AG10803 (cell line): ENCODE measurements at regions not wholly inside any gene's neighbourhood (a gene's known extent, or its start where the extent isn't known, plus 50 kb on each side); places are given as distances from the start of the nearest gene placed in this dataset.

Experiments used
- DNase-seq: peaks from one replicate; pipeline ENCODE4 v3.0.0; 2010; ENCODE audit warnings: low read depth
- H3K4me3 ChIP-seq: 2 replicates; pipeline ENCODE4 v1.5.1; 2011; ENCODE audit warnings: mild to moderate bottlenecking, low read length, control low read depth
- TF ChIP-seq, protein P1 (sequence below): conservative IDR thresholded peaks from 2 replicates; pipeline ENCODE4 v1.5.1; 2011; ENCODE audit warnings: mild to moderate bottlenecking, low read length, control low read depth, inconsistent platforms

DNA sequence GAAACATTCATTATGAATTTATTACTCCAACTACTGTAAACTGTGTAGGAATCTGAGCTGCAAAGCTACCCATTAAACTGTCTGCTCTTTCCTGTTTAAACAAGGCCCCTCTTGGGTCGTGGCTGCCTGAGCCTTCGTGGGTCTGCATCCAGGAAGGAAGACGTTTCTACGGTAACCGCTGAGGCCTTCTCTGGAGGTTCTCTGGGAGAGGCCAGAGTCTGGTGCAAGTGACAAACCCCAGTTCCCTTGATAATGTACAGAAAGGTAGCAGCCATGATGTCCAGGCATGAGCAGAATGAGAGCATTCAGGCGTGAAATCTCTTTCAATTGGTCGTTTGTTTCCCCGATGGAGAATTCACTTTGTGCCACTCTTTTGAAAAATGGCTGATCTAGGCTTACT, 350.2 kb downstream of the PLPP3 start:
- H3K4me3 ChIP-seq: no peak overlapping the region
- DNase-seq: no peak
- TF ChIP-seq, protein P1, sequence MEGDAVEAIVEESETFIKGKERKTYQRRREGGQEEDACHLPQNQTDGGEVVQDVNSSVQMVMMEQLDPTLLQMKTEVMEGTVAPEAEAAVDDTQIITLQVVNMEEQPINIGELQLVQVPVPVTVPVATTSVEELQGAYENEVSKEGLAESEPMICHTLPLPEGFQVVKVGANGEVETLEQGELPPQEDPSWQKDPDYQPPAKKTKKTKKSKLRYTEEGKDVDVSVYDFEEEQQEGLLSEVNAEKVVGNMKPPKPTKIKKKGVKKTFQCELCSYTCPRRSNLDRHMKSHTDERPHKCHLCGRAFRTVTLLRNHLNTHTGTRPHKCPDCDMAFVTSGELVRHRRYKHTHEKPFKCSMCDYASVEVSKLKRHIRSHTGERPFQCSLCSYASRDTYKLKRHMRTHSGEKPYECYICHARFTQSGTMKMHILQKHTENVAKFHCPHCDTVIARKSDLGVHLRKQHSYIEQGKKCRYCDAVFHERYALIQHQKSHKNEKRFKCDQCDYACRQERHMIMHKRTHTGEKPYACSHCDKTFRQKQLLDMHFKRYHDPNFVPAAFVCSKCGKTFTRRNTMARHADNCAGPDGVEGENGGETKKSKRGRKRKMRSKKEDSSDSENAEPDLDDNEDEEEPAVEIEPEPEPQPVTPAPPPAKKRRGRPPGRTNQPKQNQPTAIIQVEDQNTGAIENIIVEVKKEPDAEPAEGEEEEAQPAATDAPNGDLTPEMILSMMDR: no peak

GRCh38 chr1:56227886-56228285, 351.5 kb downstream of the PLPP3 start:
- TF ChIP-seq, protein P1: no peak

DNA sequence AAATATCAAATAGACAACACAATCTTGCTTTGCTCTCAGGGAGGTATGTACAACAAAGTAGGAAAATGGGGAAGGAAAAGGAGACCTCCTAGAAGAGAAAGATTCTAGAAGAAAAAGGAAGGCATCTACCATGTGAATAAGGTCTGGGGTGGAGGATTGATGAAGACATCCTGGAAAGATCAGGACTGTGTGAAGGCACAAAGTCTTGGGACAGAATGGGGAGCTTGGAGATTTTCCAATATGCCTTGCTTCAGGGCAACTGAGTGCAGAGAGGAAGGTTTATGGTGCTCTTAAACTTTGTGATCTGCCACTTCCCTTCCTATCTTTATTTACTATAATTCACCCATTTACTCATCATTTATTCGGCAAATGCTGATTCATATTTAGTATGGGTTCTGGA, 352.0 kb downstream of the PLPP3 start:
- no peak overlapping the region for H3K4me3 ChIP-seq
- DNase-seq: no peak
- TF ChIP-seq, protein P1: no peak

More at GRCh38 chr1:56227886-56228285, 351.5 kb downstream of the PLPP3 start:
- DNase-seq: no peak
- no peak overlapping the region for H3K4me3 ChIP-seq

- no peak overlapping the region for H3K4me3 ChIP-seq
- TF ChIP-seq, protein P1: no peak
- DNase-seq: no peak
Measured at GRCh38 chr1:56225964-56226815, 353.2 kb downstream of the PLPP3 start.

- TF ChIP-seq, protein P1: no peak
- no peak for DNase-seq
- no peak overlapping the region for H3K4me3 ChIP-seq
Measured at GRCh38 chr1:56223968-56224367, 355.4 kb downstream of the PLPP3 start.

GRCh38 chr1:56222914-56223540, 356.3 kb downstream of the PLPP3 start:
- no peak overlapping the region for H3K4me3 ChIP-seq
- TF ChIP-seq, protein P1: no peak
- DNase-seq: no peak

DNA sequence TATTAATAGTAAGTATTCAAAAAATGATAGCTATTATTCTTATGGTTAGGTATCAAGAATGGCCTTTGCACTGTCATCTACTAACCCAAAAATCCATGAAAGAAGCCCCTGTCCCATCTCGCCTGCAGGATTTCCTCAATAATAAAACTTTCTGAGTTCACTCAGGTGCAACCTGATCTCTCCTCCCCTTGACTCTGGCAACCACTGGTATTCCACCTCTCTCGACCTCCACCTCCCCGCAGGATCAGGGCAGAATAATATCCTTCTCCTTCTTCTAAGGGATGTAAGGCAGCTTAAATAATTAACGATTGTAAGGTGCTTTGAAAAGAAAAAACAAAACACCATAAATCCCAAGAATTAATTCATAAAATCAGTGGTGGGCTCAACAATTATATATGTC, 359.3 kb downstream of the PLPP3 start:
- TF ChIP-seq, protein P1: no peak
- no peak overlapping the region for H3K4me3 ChIP-seq
- DNase-seq: no peak
